H9 (cell line): ENCODE measurements at regions not wholly inside any gene's neighbourhood (a gene's known extent, or its start where the extent isn't known, plus 50 kb on each side); places are given as distances from the start of the nearest gene placed in this dataset.

Experiments
- DNase-seq: peaks from one replicate; pipeline ENCODE4 v3.0.0-alpha.2; 2017
- H2AFZ ChIP-seq: one replicate; pipeline ENCODE4 v1.6.1; 2013; ENCODE audit warnings: mild to moderate bottlenecking, low read length, control low read depth, moderate library complexity
- H2AK5ac ChIP-seq: 2 replicates; pipeline ENCODE4 v1.6.1; 2013; ENCODE audit warnings: low read length, control low read depth, mixed read lengths; ENCODE audit not compliant: insufficient read length
- H2BK120ac ChIP-seq: one replicate; pipeline ENCODE4 v1.6.1; 2013; ENCODE audit warnings: low read depth, mild to moderate bottlenecking, low read length, control low read depth, inconsistent platforms; ENCODE audit not compliant: poor library complexity, severe bottlenecking
- H2BK12ac ChIP-seq: 2 replicates; pipeline ENCODE4 v1.6.1; 2013; ENCODE audit warnings: low read length, control low read depth, mixed read lengths, low read depth; ENCODE audit not compliant: insufficient read length
- H2BK15ac ChIP-seq: 2 replicates; pipeline ENCODE4 v1.6.1; 2013; ENCODE audit warnings: low read depth, low read length, control low read depth
- H2BK20ac ChIP-seq: one replicate; pipeline ENCODE4 v1.6.1; 2013; ENCODE audit warnings: low read depth, mild to moderate bottlenecking, low read length, control low read depth, inconsistent platforms; ENCODE audit not compliant: poor library complexity, severe bottlenecking
- H2BK5ac ChIP-seq: 2 replicates; pipeline ENCODE4 v1.6.1; 2013; ENCODE audit warnings: low read length, control low read depth, mixed read lengths; ENCODE audit not compliant: insufficient read length
- H3K14ac ChIP-seq: 2 replicates; pipeline ENCODE4 v1.6.1; 2013; ENCODE audit warnings: low read length, control low read depth; ENCODE audit not compliant: insufficient read depth
- H3K18ac ChIP-seq: 2 replicates; pipeline ENCODE4 v1.6.1; 2013; ENCODE audit warnings: low read depth, mild to moderate bottlenecking, mixed read lengths, low read length, control low read depth; ENCODE audit not compliant: insufficient read length
- H3K23ac ChIP-seq: 2 replicates; pipeline ENCODE4 v1.6.1; 2013; ENCODE audit warnings: low read length, control low read depth, mixed read lengths, low read depth; ENCODE audit not compliant: insufficient read length
- H3K23me2 ChIP-seq: 2 replicates; pipeline ENCODE4 v1.6.1; 2013; ENCODE audit warnings: low read depth, mild to moderate bottlenecking, mixed read lengths, low read length, control low read depth; ENCODE audit not compliant: insufficient read length, poor library complexity, severe bottlenecking
- H3K27ac ChIP-seq: 2 replicates; pipeline ENCODE4 v1.5.1; 2013; ENCODE audit warnings: low read length, control low read depth, mixed read lengths, low read depth; ENCODE audit not compliant: insufficient read length
- H3K27me3 ChIP-seq: 2 replicates; pipeline ENCODE4 v1.6.1; 2013; ENCODE audit warnings: low read length, control low read depth, inconsistent platforms; ENCODE audit not compliant: insufficient read depth
- H3K4ac ChIP-seq: 2 replicates; pipeline ENCODE4 v1.6.1; 2013; ENCODE audit warnings: low read depth, mild to moderate bottlenecking, control low read depth, inconsistent platforms, low read length, moderate library complexity
- H3K4me1 ChIP-seq: 2 replicates; pipeline ENCODE4 v1.6.1; 2013; ENCODE audit warnings: low read length, control low read depth, inconsistent platforms; ENCODE audit not compliant: insufficient read depth
- H3K4me2 ChIP-seq: 2 replicates; pipeline ENCODE4 v1.6.1; 2013; ENCODE audit warnings: low read length, control low read depth, mixed read lengths; ENCODE audit not compliant: insufficient read length, insufficient read depth
- H3K56ac ChIP-seq: 2 replicates; pipeline ENCODE4 v1.6.1; 2013; ENCODE audit warnings: low read depth, mild to moderate bottlenecking, mixed read lengths, low read length, control low read depth; ENCODE audit not compliant: insufficient read length
- H3K79me1 ChIP-seq: 2 replicates; pipeline ENCODE4 v1.6.1; 2013; ENCODE audit warnings: low read depth, mild to moderate bottlenecking, moderate library complexity, low read length, control low read depth, inconsistent platforms; ENCODE audit not compliant: insufficient read depth, poor library complexity, severe bottlenecking
- H3K79me2 ChIP-seq: 2 replicates; pipeline ENCODE4 v1.6.1; 2013; ENCODE audit warnings: low read length, control low read depth, inconsistent platforms; ENCODE audit not compliant: insufficient read depth
- H3K9ac ChIP-seq: 2 replicates; pipeline ENCODE4 v1.6.1; 2013; ENCODE audit warnings: low read length, control low read depth, mixed read lengths; ENCODE audit not compliant: insufficient read length; ENCODE audit errors: extremely low read depth
- H3K9me3 ChIP-seq: one replicate; pipeline ENCODE4 v1.6.1; 2013; ENCODE audit warnings: low read depth, low read length, inconsistent platforms; ENCODE audit not compliant: control insufficient read depth
- H3T11ph ChIP-seq: one replicate; pipeline ENCODE4 v1.6.1; 2013; ENCODE audit warnings: mild to moderate bottlenecking, low read length, control low read depth, inconsistent platforms
- H4K20me1 ChIP-seq: one replicate; pipeline ENCODE4 v1.6.1; 2013; ENCODE audit not compliant: control insufficient read depth, insufficient read length, insufficient read depth
- H4K5ac ChIP-seq: 2 replicates; pipeline ENCODE4 v1.6.1; 2013; ENCODE audit warnings: low read depth, mild to moderate bottlenecking, mixed read lengths, low read length, control low read depth; ENCODE audit not compliant: insufficient read length
- H4K8ac ChIP-seq: replicated peaks from 2 replicates; pipeline ENCODE4 v1.6.1; 2013; ENCODE audit warnings: low read length, control low read depth, mixed read lengths, low read depth; ENCODE audit not compliant: insufficient read length
- H4K91ac ChIP-seq: 2 replicates; pipeline ENCODE4 v1.6.1; 2013; ENCODE audit warnings: low read depth, mild to moderate bottlenecking, moderate library complexity, mixed read lengths, low read length, control low read depth; ENCODE audit not compliant: insufficient read length
- H3K27ac Mint-ChIP-seq, 3 experiments: 2 replicates in 2 of 3; 3 replicates in 1 of 3; pipeline ENCODE4 v1.8.0; 2020 to 2021; ENCODE audit warnings: mixed read lengths in 3 of 3, mild to moderate bottlenecking in 1 of 3, moderate library complexity in 1 of 3
- H3K27me3 Mint-ChIP-seq: 2 replicates; pipeline ENCODE4 v1.8.0; 2021; ENCODE audit warnings: low read depth, mild to moderate bottlenecking, moderate library complexity, mixed read lengths
- H3K36me3 Mint-ChIP-seq, 3 experiments: 2 replicates in 2 of 3; 3 replicates in 1 of 3; pipeline ENCODE4 v1.8.0; 2020 to 2021; ENCODE audit warnings: low read depth in 3 of 3, mixed read lengths in 3 of 3; ENCODE audit not compliant: insufficient read depth in 1 of 3
- H3K4me1 Mint-ChIP-seq, 2 experiments: 2 replicates each; pipeline ENCODE4 v1.8.0; 2020; ENCODE audit warnings: mixed read lengths in 2 of 2
- H3K4me3 Mint-ChIP-seq, 2 experiments: 2 replicates in 1 of 2; 3 replicates in 1 of 2; pipeline ENCODE4 v1.8.0; 2020 to 2021; ENCODE audit warnings: mild to moderate bottlenecking in 2 of 2, mixed read lengths in 2 of 2, moderate library complexity in 1 of 2
- H3K9me3 Mint-ChIP-seq, 2 experiments: 2 replicates in 1 of 2; 3 replicates in 1 of 2; pipeline ENCODE4 v1.8.0; 2020; ENCODE audit warnings: mild to moderate bottlenecking in 2 of 2, mixed read lengths in 2 of 2, moderate library complexity in 1 of 2
- CTCF ChIP-seq: fragments of 200-600 bp; sonication (generic); conservative IDR thresholded peaks from 3 replicates; pipeline ENCODE4 v1.8.0; 2021; ENCODE audit warnings: antibody characterized with exemption, mild to moderate bottlenecking
- WGBS: extraction: QIAGEN DNeasy Blood & Tissue Kit; methylation state at CpG from one replicate; pipeline ENCODE4 v1.1.7; 2013; ENCODE audit warnings: missing lambda C conversion rate, low lambda C conversion rate, mixed read lengths; ENCODE audit not compliant: insufficient read length; ENCODE audit errors: extremely low coverage; 5-methylcytosine and 5-hydroxymethylcytosine counted together

GRCh38 chr16:16988963-16989362 is 481.8 kb downstream of the XYLT1 start:
- Histone ChIP-seq H2AK5ac (no peak overlapping the region), H3K27me3 (no peaks in the 10 kb centered on the region), H3K4me1 (no peaks in the 10 kb centered on the region), H3T11ph (no peak overlapping the region), H3K4ac (no peak overlapping the region), H3K9me3 (no peaks in the 10 kb centered on the region), H4K5ac (no peak overlapping the region), H3K14ac (no peak overlapping the region), H2BK12ac (no peak overlapping the region), H3K23me2 (no peaks in the 10 kb centered on the region), H2BK5ac (no peak overlapping the region), H3K79me1 (no peaks in the 10 kb centered on the region), H4K20me1 (no peaks in the 10 kb centered on the region), H4K91ac (no peak overlapping the region), H3K23ac (no peak overlapping the region), H2BK120ac (no peak overlapping the region), H2BK20ac (no peak overlapping the region), H4K8ac (no peak overlapping the region), H3K27ac (no peak overlapping the region), H2BK15ac (no peak overlapping the region), H3K79me2 (no peaks in the 10 kb centered on the region), H3K4me2 (no peak overlapping the region), H3K9ac (no peak overlapping the region), H3K18ac (no peak overlapping the region), H3K56ac (no peak overlapping the region), H2AFZ (no peak overlapping the region)
- WGBS: no CpG with 5 or more reads among the region's 3 CpGs
- Mint-ChIP-seq H3K9me3 (peaks cover 0 to 3% of the 10 kb centered on the region in 2 experiments; a peak in 3 of 5 replicates), H3K27me3 (no peaks in the 10 kb centered on the region), H3K4me1 (peaks cover 4 to 7% of the 10 kb centered on the region in 2 experiments; a peak in 3 of 4 replicates), H3K36me3 (no peaks in the 10 kb centered on the region), H3K4me3 (no peak overlapping the region), H3K27ac (no peak overlapping the region)
- no peak for DNase-seq
- TF ChIP-seq CTCF: no peak
